MM.1S (cell line): ENCODE measurements at regions not wholly inside any gene's neighbourhood (a gene's known extent, or its start where the extent isn't known, plus 50 kb on each side); places are given as distances from the start of the nearest gene placed in this dataset.

ENCODE experiments used
- EZH2 ChIP-seq: fragments of 300-600 bp; sonication (generic); optimal IDR thresholded peaks from 2 replicates; pipeline ENCODE3; 2017; ENCODE audit warnings: low read depth, mild to moderate bottlenecking, antibody characterized with exemption, low read length, mixed read lengths
- TF ChIP-seq, protein P1 (sequence below): fragments of 300-600 bp; sonication (generic); IDR thresholded peaks from 2 replicates; pipeline ENCODE4 v1.5.1; 2016; ENCODE audit warnings: antibody characterized with exemption, low read length, mixed read lengths

DNA sequence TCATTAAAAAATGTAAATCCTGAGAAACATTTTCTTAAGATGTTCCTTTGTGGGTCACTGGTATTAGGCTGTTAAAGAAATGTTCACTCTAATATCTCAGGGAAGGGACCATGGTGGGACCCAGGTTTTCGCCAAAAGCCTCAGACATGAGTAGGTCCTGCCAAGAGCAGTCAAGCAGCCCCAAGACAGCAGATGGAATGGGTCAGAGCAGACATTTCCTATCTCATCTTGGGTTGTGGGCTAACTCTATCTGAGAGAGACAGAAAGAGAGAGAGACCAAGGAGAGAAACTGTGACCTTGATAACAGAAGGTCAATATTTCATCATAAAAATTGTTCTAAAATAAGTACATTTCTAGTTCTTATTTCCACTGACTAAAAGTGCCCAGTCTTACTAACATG is 661.7 kb downstream of the TSN start:
- TF ChIP-seq EZH2, result no peak
- TF ChIP-seq, protein P1, sequence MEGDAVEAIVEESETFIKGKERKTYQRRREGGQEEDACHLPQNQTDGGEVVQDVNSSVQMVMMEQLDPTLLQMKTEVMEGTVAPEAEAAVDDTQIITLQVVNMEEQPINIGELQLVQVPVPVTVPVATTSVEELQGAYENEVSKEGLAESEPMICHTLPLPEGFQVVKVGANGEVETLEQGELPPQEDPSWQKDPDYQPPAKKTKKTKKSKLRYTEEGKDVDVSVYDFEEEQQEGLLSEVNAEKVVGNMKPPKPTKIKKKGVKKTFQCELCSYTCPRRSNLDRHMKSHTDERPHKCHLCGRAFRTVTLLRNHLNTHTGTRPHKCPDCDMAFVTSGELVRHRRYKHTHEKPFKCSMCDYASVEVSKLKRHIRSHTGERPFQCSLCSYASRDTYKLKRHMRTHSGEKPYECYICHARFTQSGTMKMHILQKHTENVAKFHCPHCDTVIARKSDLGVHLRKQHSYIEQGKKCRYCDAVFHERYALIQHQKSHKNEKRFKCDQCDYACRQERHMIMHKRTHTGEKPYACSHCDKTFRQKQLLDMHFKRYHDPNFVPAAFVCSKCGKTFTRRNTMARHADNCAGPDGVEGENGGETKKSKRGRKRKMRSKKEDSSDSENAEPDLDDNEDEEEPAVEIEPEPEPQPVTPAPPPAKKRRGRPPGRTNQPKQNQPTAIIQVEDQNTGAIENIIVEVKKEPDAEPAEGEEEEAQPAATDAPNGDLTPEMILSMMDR, result no peak
